KMS-11 (cell line): ENCODE measurements at regions not wholly inside any gene's neighbourhood (a gene's known extent, or its start where the extent isn't known, plus 50 kb on each side); places are given as distances from the start of the nearest gene placed in this dataset.

Experiments used
- H2AFZ ChIP-seq: fragments of 200-600 bp; sonication (generic); 2 replicates; pipeline ENCODE4 v1.6.1; 2016; ENCODE audit warnings: antibody characterized with exemption, mixed run types, low read depth
- H3K27ac ChIP-seq: fragments of 200-600 bp; sonication (generic); 2 replicates; pipeline ENCODE4 v1.6.1; 2016; ENCODE audit warnings: mild to moderate bottlenecking, mixed run types
- H3K27me3 ChIP-seq: fragments of 200-600 bp; sonication (generic); 2 replicates; pipeline ENCODE4 v1.6.1; 2017; ENCODE audit warnings: mild to moderate bottlenecking, low read depth, mixed run types, moderate library complexity; ENCODE audit not compliant: insufficient read depth
- H3K36me3 ChIP-seq: fragments of 200-600 bp; sonication (generic); 2 replicates; pipeline ENCODE4 v1.6.1; 2017; ENCODE audit warnings: mild to moderate bottlenecking, mixed run types; ENCODE audit not compliant: insufficient read depth
- H3K4me1 ChIP-seq: fragments of 200-600 bp; sonication (generic); 2 replicates; pipeline ENCODE4 v1.6.1; 2016; ENCODE audit warnings: mild to moderate bottlenecking, low read depth, mixed run types; ENCODE audit not compliant: poor library complexity, severe bottlenecking
- H3K4me2 ChIP-seq: fragments of 200-600 bp; sonication (generic); 2 replicates; pipeline ENCODE4 v1.7.0; 2016; ENCODE audit warnings: mild to moderate bottlenecking, mixed run types
- H3K4me3 ChIP-seq: fragments of 200-600 bp; sonication (generic); IDR thresholded peaks from 2 replicates; pipeline ENCODE4 v1.6.1; 2017; ENCODE audit warnings: low read depth, low read length, mixed read lengths; ENCODE audit not compliant: insufficient read depth
- H3K79me2 ChIP-seq: fragments of 200-600 bp; sonication (generic); 2 replicates; pipeline ENCODE4 v1.6.1; 2016; ENCODE audit warnings: low read depth, mixed run types; ENCODE audit not compliant: insufficient read depth
- H3K9ac ChIP-seq: fragments of 200-600 bp; sonication (generic); 2 replicates; pipeline ENCODE4 v1.6.1; 2016; ENCODE audit warnings: mild to moderate bottlenecking, mixed run types
- H4K20me1 ChIP-seq: fragments of 200-600 bp; sonication (generic); 2 replicates; pipeline ENCODE4 v1.6.1; 2016; ENCODE audit warnings: mild to moderate bottlenecking, mixed run types; ENCODE audit not compliant: insufficient read depth
- TF ChIP-seq, protein P1 (sequence below): fragments of 200-600 bp; sonication (generic); conservative IDR thresholded peaks from 2 replicates; pipeline ENCODE4 v1.6.1; 2017; ENCODE audit warnings: low read depth, mild to moderate bottlenecking, antibody characterized with exemption, low read length, moderate library complexity, mixed read lengths

DNA sequence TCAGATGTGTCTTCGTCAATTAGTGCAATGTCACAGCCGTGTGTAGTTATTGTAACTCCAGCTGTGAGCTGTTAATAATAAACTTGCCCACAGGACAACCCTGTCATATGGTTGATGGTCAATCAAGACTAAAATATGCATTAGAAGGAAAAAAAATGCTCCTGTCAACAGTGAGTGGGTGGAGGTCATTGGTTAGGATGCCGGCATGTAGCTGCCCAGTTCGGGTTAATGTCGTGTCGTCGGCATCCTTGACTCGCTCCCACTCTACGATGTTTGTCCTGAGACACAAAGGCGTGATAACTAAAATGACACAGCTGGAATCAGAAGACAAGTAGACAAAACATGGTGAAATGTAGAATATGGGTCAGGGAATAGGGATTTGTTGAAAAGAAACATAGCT is 442.8 kb upstream of the NPVF start:
- no peaks in the 10 kb centered on the region for H4K20me1 ChIP-seq
- no peaks in the 10 kb centered on the region for H3K79me2 ChIP-seq
- no peak overlapping the region for H2AFZ ChIP-seq
- no peak overlapping the region for H3K4me2 ChIP-seq
- H3K27me3 ChIP-seq, result no peaks in the 10 kb centered on the region
- no peak overlapping the region for H3K9ac ChIP-seq
- no peak overlapping the region for H3K4me3 ChIP-seq
- TF ChIP-seq, protein P1, sequence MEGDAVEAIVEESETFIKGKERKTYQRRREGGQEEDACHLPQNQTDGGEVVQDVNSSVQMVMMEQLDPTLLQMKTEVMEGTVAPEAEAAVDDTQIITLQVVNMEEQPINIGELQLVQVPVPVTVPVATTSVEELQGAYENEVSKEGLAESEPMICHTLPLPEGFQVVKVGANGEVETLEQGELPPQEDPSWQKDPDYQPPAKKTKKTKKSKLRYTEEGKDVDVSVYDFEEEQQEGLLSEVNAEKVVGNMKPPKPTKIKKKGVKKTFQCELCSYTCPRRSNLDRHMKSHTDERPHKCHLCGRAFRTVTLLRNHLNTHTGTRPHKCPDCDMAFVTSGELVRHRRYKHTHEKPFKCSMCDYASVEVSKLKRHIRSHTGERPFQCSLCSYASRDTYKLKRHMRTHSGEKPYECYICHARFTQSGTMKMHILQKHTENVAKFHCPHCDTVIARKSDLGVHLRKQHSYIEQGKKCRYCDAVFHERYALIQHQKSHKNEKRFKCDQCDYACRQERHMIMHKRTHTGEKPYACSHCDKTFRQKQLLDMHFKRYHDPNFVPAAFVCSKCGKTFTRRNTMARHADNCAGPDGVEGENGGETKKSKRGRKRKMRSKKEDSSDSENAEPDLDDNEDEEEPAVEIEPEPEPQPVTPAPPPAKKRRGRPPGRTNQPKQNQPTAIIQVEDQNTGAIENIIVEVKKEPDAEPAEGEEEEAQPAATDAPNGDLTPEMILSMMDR, result no peak
- H3K4me1 ChIP-seq, result no peaks in the 10 kb centered on the region
- H3K36me3 ChIP-seq, result no peaks in the 10 kb centered on the region
- H3K27ac ChIP-seq, result no peak overlapping the region

DNA sequence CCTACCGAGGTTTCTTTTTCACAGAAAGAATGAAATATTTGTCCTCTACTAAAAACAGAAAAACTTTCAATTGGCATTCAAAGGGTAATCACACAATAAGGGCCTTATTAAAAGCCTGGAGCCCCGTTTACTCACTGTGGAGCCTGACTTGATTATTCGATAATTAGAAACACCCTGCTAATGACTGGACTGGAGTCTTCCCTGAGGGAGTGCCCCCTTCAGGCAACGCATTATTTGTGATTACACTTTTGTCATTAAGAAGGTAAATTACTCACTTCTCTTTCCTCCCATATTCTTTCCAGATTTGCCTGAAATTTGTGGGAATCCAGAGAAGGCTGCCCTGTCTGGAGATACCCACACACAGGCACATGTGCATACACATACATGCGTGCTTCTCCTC is 444.2 kb upstream of the NPVF start:
- Histone ChIP-seq H3K4me1 (no peaks in the 10 kb centered on the region), H3K79me2 (no peaks in the 10 kb centered on the region), H4K20me1 (no peaks in the 10 kb centered on the region), H3K27ac (no peak overlapping the region), H2AFZ (no peak overlapping the region), H3K36me3 (no peaks in the 10 kb centered on the region), H3K9ac (no peak overlapping the region), H3K4me3 (no peak overlapping the region), H3K4me2 (no peak overlapping the region), H3K27me3 (no peaks in the 10 kb centered on the region)
- TF ChIP-seq, protein P1, result no peak

DNA sequence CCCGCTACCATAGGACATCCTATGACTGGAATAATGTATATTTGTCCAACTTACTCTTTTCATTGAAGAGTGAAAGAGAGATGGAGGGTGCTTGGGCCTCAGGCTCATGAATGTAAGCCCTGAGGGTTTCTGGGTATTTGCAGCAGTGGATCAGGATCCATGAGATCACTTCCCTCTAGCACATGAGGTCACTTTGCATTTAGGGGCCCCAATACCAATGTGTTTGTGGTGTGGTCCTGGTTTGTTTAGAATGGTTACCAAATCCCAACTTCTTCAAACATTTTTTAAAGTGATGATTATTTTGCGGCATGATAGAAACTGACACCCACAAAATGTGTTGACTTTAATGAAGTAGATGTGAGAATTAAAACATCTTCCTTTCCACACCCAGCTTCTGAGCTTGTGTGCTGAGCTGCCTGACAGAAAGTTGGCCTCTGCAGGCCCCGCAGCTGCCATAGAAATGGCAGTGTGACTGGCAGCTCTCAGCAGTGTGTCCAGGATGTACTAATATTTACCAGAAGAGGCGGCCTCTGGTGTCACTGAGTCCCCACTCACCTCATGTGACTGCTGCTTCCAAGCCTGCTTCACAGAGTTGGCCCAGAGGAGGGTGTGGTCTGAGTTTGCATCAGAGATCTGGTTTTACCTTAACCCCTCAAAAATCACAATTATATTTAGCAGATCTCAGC is 447.6 kb upstream of the NPVF start:
- Histone ChIP-seq H3K4me2 (no peak overlapping the region), H2AFZ (no peak overlapping the region), H3K4me3 (no peak overlapping the region), H3K27ac (no peak overlapping the region), H3K79me2 (no peaks in the 10 kb centered on the region), H3K27me3 (no peaks in the 10 kb centered on the region), H4K20me1 (no peaks in the 10 kb centered on the region), H3K36me3 (no peaks in the 10 kb centered on the region), H3K4me1 (peaks cover 15% of the 10 kb centered on the region), H3K9ac (no peak overlapping the region)
- TF ChIP-seq, protein P1, result no peak

DNA sequence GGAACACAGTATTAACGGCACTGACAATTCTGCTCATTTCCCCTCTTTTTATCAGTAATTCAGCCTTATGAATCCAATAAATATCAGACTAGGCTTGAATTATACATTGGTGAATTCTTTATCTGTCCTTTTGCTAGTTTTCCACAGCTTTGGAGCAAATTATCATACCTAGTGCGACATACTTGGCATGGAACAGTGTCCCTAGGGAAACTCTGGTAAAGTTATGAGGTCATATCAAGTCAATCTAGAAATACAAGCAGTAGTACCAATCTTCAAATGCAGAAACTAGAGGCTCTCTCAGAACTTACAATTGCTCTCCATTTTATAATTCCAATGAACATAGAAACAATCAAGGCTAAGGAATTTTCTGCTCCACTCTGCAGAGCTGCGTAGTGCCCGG is 449.3 kb upstream of the NPVF start:
- TF ChIP-seq, protein P1, result no peak
- H3K79me2 ChIP-seq, result no peaks in the 10 kb centered on the region
- H4K20me1 ChIP-seq, result no peaks in the 10 kb centered on the region
- H3K36me3 ChIP-seq, result no peaks in the 10 kb centered on the region
- H2AFZ ChIP-seq, result no peak overlapping the region
- no peak overlapping the region for H3K9ac ChIP-seq
- H3K4me1 ChIP-seq, result peaks cover 15% of the 10 kb centered on the region
- no peak overlapping the region for H3K4me3 ChIP-seq
- H3K27ac ChIP-seq, result no peak overlapping the region
- no peaks in the 10 kb centered on the region for H3K27me3 ChIP-seq
- H3K4me2 ChIP-seq, result no peak overlapping the region
